A549 (cell line): ENCODE measurements at regions not wholly inside any gene's neighbourhood (a gene's known extent, or its start where the extent isn't known, plus 50 kb on each side); places are given as distances from the start of the nearest gene placed in this dataset.

Experiments used
- ATAC-seq, 2 experiments: fragments of 200-7000 bp in 1 of 2; fragments of >200 bp in 1 of 2; cut with Nextera tagmentation in 1 of 2; cut with Tn5 transposase in 1 of 2; 3 replicates each; pipeline versions ENCODE4 v1.8.0 to v1.9.1; 2018 to 2020; ENCODE audit warnings: mild to moderate bottlenecking in 1 of 2, moderate library complexity in 1 of 2
- CTCF ChIA-PET: fragments of 300-600 bp; sonication (Branson Sonifier 250); formaldehyde crosslinking; extraction: SDS; loops from one replicate; lab custom pipeline; 2021; ENCODE audit warnings: antibody characterized with exemption, inconsistent platforms; lab: Yijun Ruan, JAX
- POLR2A ChIA-PET: fragments of 350-600 bp; formaldehyde crosslinking; extraction: SDS; loops from one replicate; lab custom pipeline; 2021; ENCODE audit warnings: antibody characterized with exemption, inconsistent platforms; lab: Yijun Ruan, JAX
- DNase-seq, 2 experiments: peaks; one replicate each; pipeline versions ENCODE4 v3.0.0 to v3.0.0-alpha.2; 2011 to 2016; ENCODE audit warnings: low read depth in 1 of 2, low spot score in 1 of 2
- FAIRE-seq: peaks from 2 replicates; lab custom pipeline; 2011; peaks lifted over from hg19 to GRCh38; lab: Jason Lieb, UNC
- H3K27ac ChIP-seq, 2 experiments: fragments of >200 bp; sonication (Bioruptor Twin); formaldehyde crosslinking; 3 replicates each; pipeline ENCODE4 v1.5.1; 2016 to 2017
- H3K4me1 ChIP-seq: fragments of >200 bp; sonication (Bioruptor Twin); formaldehyde crosslinking; 3 replicates; pipeline ENCODE4 v1.6.1; 2016
- H3K4me2 ChIP-seq: fragments of >200 bp; sonication (Bioruptor Twin); formaldehyde crosslinking; 3 replicates; pipeline ENCODE4 v1.6.1; 2016
- H3K4me3 ChIP-seq: fragments of >200 bp; sonication (Bioruptor Twin); formaldehyde crosslinking; 3 replicates; pipeline ENCODE4 v1.5.1; 2016
- H3K9me3 ChIP-seq: fragments of >200 bp; sonication (Bioruptor Twin); formaldehyde crosslinking; 3 replicates; pipeline ENCODE4 v1.6.1; 2016
- ATOH8 ChIP-seq: fragments of 250-450 bp; sonication (Bioruptor Pico); IDR thresholded peaks from 2 replicates; pipeline ENCODE4 v1.5.0; 2020; ENCODE audit warnings: low read depth, mild to moderate bottlenecking, moderate library complexity
- BHLHE40 ChIP-seq: IDR thresholded peaks from 2 replicates; pipeline ENCODE4 v1.6.1; 2012; ENCODE audit warnings: low read depth, low read length, inconsistent platforms
- CBX2 ChIP-seq: fragments of 200-600 bp; sonication (generic); IDR thresholded peaks from 2 replicates; pipeline ENCODE4 v1.6.1; 2016; ENCODE audit warnings: low read depth, mild to moderate bottlenecking, borderline replicate concordance
- CHD2 ChIP-seq: fragments of 150-350 bp; IDR thresholded peaks from 2 replicates; pipeline ENCODE4 v1.6.1; 2014; ENCODE audit warnings: low read length; ENCODE audit not compliant: partially characterized antibody
- CHD4 ChIP-seq: fragments of 200-600 bp; sonication (generic); IDR thresholded peaks from 2 replicates; pipeline ENCODE4 v1.6.1; 2016; ENCODE audit warnings: antibody characterized with exemption, mild to moderate bottlenecking, borderline replicate concordance
- CTCF ChIP-seq: fragments of >200 bp; sonication (Bioruptor Twin); formaldehyde crosslinking; IDR thresholded peaks from 3 replicates; pipeline ENCODE4 v1.5.1; 2016
- GATA3 ChIP-seq: IDR thresholded peaks from 2 replicates; pipeline ENCODE4 v1.6.1; 2012; ENCODE audit warnings: borderline replicate concordance
- HDAC2 ChIP-seq: fragments of 200-600 bp; sonication (generic); IDR thresholded peaks from 2 replicates; pipeline ENCODE4 v1.6.1; 2016
- HOXA7 ChIP-seq: fragments of 250-450 bp; sonication (Bioruptor Pico); IDR thresholded peaks from 2 replicates; pipeline ENCODE4 v1.5.0; 2020; ENCODE audit warnings: mild to moderate bottlenecking, moderate library complexity
- HOXB13 ChIP-seq: fragments of 250-450 bp; sonication (Bioruptor Pico); IDR thresholded peaks from 2 replicates; pipeline ENCODE4 v1.5.0; 2020; ENCODE audit warnings: low read depth, mild to moderate bottlenecking, moderate library complexity
- KDM5A ChIP-seq: fragments of 200-600 bp; sonication (generic); IDR thresholded peaks from 2 replicates; pipeline ENCODE4 v1.6.1; 2016; ENCODE audit warnings: antibody characterized with exemption, mild to moderate bottlenecking
- MAX ChIP-seq: IDR thresholded peaks from 2 replicates; pipeline ENCODE4 v1.6.1; 2012
- RARB ChIP-seq: fragments of 250-450 bp; sonication (Bioruptor Pico); IDR thresholded peaks from 2 replicates; pipeline ENCODE4 v1.8.0; 2021; ENCODE audit warnings: mild to moderate bottlenecking, moderate library complexity
- RCOR1 ChIP-seq: fragments of 150-350 bp; IDR thresholded peaks from 2 replicates; pipeline ENCODE4 v1.6.1; 2014; ENCODE audit warnings: antibody characterized with exemption, low read length, low read depth
- REST ChIP-seq: fragments of 200-600 bp; sonication (generic); IDR thresholded peaks from 2 replicates; pipeline ENCODE4 v1.6.1; 2016; ENCODE audit warnings: antibody characterized with exemption, mild to moderate bottlenecking, moderate library complexity
- RNF2 ChIP-seq: fragments of 200-600 bp; sonication (generic); IDR thresholded peaks from 2 replicates; pipeline ENCODE4 v1.6.1; 2016; ENCODE audit warnings: low read depth, mild to moderate bottlenecking, antibody characterized with exemption, moderate library complexity, borderline replicate concordance
- SREBF2 ChIP-seq: fragments of 450-650 bp; IDR thresholded peaks from 2 replicates; pipeline ENCODE4 v1.6.1; 2014; ENCODE audit warnings: mild to moderate bottlenecking, moderate library complexity
- TP53 ChIP-seq: fragments of 250-450 bp; sonication (Bioruptor Pico); IDR thresholded peaks from 2 replicates; pipeline ENCODE4 v1.5.0; 2021; ENCODE audit warnings: mild to moderate bottlenecking, moderate library complexity
- WGBS: methylation state at CpG from one replicate; pipeline ENCODE4 v1.1.6; 2017; ENCODE audit errors: missing lambda C conversion rate; 5-methylcytosine and 5-hydroxymethylcytosine counted together

GRCh38 chr13:79874396-79875360 lies 393.7 kb downstream of the NDFIP2 start (continued):
- TF ChIP-seq GATA3 = no peak
- TF ChIP-seq BHLHE40 = no peak

GRCh38 chr13:79871594-79871993 lies 390.6 kb downstream of the NDFIP2 start:
- DNase-seq (no peak), FAIRE-seq (no peak), ATAC-seq (no peak)
- CTCF ChIA-PET = no interaction called here
- no peak overlapping the region for H3K4me2 ChIP-seq
- TF ChIP-seq RARB (CRISPR knock-in tag) (no peak), ATOH8 (CRISPR knock-in tag) (no peak), SREBF2 (no peak), CHD4 (no peak), MAX (no peak), CTCF (no peak), REST (no peak), HOXA7 (no peak), HOXB13 (CRISPR knock-in tag) (no peak), GATA3 (no peak), CHD2 (no peak), TP53 (CRISPR knock-in tag) (no peak), KDM5A (no peak)
- TF ChIP-seq, all 56 proteins: peak for 0
- Histone ChIP-seq H3K9me3 (no peaks in the 10 kb centered on the region; the same call in 2 of the 3 replicates), H3K4me1 (0 out of 3 replicates have a peak, but pooled peaks cover 4% of the 10 kb centered on the region), H3K4me3 (no peak overlapping the region), H3K27ac (no peak overlapping the region)
- POLR2A ChIA-PET = no interaction called here

GRCh38 chr13:79870766-79871165 lies 389.8 kb downstream of the NDFIP2 start:
- POLR2A ChIA-PET = no interaction called here
- no peak for FAIRE-seq

More at GRCh38 chr13:79870766-79871165, 389.8 kb downstream of the NDFIP2 start:
- TF ChIP-seq CBX2 (no peak), HDAC2 (no peak), RNF2 (no peak), GATA3 (no peak), RCOR1 (no peak)
- no peaks in the 10 kb centered on the region for H3K9me3 ChIP-seq
- H3K4me2 ChIP-seq = no peak overlapping the region
- H3K4me1 ChIP-seq = 0 out of 3 replicates have a peak, but pooled peaks cover 4% of the 10 kb centered on the region
- ATAC-seq (no peak), DNase-seq (no peak)
- 92% methylated on average over 2 of the region's 2 CpGs for WGBS
- CTCF ChIA-PET = no interaction called here
- no peak overlapping the region for H3K27ac ChIP-seq
- H3K4me3 ChIP-seq = no peak overlapping the region
